GM18520 (cell line): ENCODE measurements at regions not wholly inside any gene's neighbourhood (a gene's known extent, or its start where the extent isn't known, plus 50 kb on each side); places are given as distances from the start of the nearest gene placed in this dataset.

ENCODE experiments used
- ATAC-seq: cut with Tn5 transposase; IDR thresholded peaks from one replicate; pipeline ENCODE4 v1.9.1; 2021; ENCODE audit not compliant: unreplicated experiment

GRCh38 chr5:7955476-7955875 is 86.5 kb downstream of the MTRR start:
- ATAC-seq: no peak

DNA sequence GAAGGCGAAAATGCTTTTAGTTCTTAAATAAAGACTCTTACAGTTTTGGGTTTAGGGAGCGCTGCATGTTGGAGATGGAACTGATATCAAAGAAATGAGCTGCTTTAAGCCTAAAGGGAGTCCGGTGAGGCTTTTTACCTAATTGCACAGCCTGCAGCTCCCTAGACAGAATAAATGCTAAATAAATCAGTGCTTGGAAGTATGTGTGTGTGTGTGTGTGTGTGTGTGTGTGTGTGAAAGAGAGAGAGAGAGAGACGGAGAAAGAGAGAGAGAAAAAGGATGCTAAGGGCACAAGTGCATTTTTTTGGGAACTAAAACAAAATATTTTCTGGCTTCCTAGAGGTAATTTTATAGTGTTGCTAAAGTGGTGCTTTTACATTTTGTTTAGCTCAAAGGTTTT is 88.4 kb downstream of the MTRR start:
- no peak for ATAC-seq

DNA sequence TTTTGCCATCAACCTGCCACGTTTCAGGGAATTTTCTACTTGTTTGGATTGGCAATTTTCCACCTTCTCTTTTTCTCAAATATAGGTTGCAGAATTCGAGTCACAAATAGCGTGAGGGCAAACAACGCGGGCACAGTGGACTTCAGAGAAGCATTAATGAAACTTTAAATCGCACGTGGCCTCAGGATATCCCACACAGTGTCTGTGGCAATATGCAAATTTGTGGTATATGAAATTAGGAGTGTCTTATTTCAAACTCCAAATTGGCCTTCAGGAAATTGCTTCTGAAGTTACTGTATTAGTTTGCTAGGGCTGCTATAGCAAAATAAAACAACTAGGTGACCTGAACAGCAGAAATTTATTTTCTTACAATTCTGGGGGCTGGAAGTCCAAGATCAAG is 91.2 kb downstream of the MTRR start:
- no peak for ATAC-seq

GRCh38 chr5:7961540-7961939 is 92.6 kb downstream of the MTRR start:
- no peak for ATAC-seq

GRCh38 chr5:7970816-7971215 is 101.9 kb downstream of the MTRR start:
- no peak for ATAC-seq

- ATAC-seq: no peak
Measured at GRCh38 chr5:7976411-7977190, 107.7 kb downstream of the MTRR start.

DNA sequence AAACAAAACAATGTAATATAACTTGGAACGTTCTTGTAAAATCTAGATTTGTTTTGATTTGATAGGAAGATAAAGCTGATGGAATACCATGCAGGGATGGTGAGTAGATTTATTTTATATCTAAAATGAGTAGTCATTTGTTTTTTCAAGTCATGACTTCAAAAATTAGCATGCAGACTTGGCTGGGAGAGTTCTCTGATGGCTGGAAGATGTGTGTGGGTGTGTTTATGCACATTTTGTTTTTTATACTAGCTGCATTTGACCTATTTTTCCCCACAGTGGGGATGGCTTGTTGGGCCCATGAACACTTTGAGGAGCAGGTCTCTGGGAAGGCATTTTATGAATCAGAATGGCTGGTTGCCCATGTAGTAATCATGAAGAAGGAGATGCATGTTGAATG is 109.2 kb downstream of the MTRR start:
- no peak for ATAC-seq

- ATAC-seq: no peak
Measured at GRCh38 chr5:7978991-7979390, 110.0 kb downstream of the MTRR start.

DNA sequence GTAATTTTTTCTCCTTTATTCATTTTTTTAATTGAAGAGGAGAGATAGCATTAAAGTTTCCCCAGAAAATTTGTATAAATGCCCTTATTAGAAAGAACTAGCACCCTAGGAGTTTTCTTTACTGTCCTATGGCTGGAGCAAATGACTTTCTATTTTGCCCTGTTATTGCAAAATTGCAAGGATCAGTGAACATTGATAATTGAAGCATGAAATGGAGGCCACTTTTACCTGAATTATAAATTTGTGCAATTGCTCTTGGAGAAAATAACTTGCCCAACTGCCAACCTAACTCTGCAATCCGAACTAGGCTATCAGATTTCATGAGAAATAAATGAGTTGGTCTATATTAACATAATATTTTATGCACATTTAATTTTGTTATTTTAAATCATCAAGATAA is 111.9 kb downstream of the MTRR start:
- no peak for ATAC-seq

GRCh38 chr5:7983433-7983832 is 114.5 kb downstream of the MTRR start:
- no peak for ATAC-seq

DNA sequence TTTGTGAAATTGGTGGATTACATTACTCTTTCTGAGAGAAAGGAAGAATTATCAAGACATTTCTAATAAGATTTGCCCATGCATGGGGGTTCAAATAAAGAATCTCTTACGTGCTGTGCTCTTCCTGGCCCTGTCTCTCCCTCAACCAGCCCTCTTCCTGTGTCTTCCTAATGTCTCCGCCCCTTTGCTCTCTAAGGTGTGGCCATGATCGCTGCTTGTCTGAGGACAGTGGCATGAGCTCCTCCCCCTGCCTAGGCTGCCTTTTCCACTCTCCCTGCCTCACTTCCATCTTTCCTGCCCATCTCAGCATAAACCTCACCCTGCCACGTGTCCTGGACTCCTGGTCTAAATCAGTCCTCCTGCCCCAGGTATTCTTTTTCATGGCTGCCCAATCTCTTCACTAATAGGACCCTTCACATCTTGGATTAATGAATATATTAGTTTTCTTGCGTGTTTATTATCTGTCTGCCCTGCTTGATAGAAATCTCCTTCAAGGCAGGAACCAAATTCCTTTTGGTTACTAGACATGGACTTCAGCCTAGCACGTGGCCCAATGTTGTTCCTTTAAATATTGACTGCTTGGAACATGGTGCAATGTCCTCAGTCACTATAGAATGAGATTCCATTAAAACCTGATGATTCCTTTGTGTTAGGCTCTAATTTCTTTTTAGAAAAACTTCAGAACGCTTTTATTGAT is 122.3 kb downstream of the MTRR start:
- ATAC-seq: no peak

DNA sequence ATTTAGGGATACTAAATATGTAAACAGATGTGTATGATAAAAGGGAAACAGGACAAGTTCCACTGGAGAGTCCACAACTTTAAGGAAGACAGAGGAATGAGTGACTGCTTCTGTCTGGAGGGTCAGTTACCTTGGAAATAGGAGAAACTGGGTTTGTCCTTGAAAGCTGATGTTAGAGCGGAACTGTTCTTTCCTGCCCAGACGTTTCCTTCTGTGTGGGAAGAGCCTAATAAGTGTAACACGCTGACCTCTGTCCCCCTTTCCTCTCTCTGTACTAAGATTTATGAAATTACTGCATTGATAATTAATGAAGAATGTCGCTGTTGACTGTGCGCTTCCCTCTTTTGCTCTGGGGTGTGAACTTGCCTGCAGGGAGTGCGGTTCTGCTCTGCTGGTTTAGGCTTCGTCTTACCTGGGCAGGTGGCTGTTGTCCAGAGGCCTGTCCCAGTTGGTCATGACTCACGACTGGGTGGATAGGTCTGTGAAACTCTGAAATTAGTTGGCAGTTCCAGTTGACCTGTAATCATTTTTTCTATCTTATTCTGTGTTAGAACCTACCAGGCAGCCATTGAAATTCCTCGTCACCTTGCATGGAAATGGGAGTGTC is 126.8 kb downstream of the MTRR start:
- ATAC-seq: no peak

- no peak for ATAC-seq
Measured at GRCh38 chr5:8005416-8005815, 136.5 kb downstream of the MTRR start.

- no peak for ATAC-seq
Measured at GRCh38 chr5:8012131-8012977, 143.4 kb downstream of the MTRR start.

DNA sequence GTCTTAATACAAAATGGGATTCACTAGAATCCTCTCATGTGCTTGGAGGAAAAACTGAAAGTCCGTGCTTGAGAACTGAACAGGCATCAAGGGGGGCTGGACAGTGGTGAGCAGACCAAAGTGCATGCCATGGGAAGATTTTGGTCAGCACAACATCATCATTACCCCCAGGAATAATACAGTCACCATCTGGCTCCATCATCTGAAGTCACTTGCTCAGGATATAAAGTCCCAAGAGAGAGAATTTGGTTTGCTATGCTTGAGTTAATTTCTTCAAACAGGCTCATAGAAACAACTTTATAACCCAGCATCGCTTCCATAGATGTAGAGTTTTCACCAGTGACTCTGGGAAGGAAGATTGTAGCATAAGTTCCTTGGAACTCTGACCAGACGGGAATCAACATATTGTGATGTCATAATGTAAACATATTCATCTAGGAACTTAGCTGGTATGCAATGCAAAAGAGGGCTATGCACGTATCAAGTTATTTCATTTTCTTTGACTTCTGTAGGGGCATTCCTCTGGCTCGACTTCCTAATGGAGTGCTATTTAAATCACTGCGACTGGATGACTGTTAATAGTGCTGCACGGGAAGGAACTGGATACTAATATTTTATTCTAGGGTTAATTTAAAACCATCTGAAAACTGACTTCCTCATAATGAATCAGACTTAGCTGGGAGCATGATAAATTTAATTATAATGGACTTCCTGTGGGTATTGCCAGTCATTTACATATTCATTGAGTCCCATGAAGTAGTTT is 145.2 kb downstream of the MTRR start:
- no peak for ATAC-seq

DNA sequence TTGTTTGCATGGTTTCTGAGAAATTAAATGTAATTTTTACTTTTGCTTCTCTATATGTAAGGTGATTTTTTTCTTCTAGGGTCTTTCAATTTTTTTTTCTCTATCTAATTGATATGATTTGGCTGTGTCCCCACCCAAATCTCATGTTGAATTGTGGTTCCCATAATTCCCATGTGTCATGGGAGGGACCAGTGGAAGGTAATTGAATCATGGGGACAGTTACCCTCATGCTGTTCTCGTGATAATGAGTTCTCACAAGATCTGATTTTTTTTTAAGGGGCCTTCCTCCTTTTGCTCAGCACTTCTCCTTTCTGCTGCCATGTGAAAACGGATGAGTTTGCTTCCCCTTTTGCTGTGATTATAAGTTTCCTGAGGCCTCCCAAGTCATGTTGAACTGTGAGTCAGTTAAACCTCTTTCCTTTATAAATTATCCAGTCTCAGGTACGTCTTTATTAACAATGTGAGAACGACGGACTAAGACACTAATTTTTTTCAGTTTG is 150.8 kb downstream of the MTRR start:
- no peak for ATAC-seq

GRCh38 chr5:8020861-8021514 is 152.0 kb downstream of the MTRR start:
- no peak for ATAC-seq

DNA sequence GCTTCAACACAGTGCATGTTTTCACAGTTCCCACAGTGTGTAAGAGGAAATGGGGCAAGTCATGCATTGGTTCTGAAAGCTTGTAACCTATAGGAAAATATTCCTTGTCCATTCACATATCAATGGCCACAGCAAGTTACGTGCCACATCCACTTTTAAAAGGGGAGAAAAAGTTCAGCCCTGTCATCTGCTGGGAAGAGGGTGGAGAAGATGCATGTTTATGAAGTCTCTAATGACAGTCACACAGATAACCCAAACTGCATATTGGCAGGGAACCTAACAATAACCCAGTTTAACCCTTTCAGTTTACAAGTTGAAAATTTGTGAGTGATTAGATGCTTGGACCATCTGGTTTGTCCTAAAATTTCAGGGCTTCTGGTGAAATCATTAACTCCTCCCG is 159.3 kb downstream of the MTRR start:
- ATAC-seq: no peak

GRCh38 chr5:8033261-8033660 is 164.3 kb downstream of the MTRR start:
- ATAC-seq: no peak

DNA sequence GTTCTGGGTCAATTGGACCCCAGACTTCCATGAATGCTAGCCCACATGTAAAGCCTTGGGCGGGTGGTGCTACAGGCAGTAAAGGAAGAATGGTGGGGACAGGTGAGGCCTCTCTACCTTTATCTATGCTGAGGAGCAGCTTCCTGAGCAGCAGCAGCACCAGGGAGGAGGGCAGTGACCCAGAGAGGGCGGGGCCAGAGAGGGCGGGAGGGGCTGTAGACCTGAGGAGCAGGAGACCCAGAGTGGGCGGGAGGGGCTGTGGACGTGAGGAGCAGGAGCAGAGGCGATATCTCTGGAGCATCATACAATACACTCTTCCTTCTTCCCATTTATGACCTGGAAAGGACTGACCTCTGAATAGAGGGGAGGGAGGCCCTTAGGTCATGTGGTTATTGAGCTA is 165.9 kb downstream of the MTRR start:
- ATAC-seq: no peak
